ENCODE measurements at regions not wholly inside any gene's neighbourhood (a gene's known extent, or its start where the extent isn't known, plus 50 kb on each side); places are given as distances from the start of the nearest gene placed in this dataset.

DNA sequence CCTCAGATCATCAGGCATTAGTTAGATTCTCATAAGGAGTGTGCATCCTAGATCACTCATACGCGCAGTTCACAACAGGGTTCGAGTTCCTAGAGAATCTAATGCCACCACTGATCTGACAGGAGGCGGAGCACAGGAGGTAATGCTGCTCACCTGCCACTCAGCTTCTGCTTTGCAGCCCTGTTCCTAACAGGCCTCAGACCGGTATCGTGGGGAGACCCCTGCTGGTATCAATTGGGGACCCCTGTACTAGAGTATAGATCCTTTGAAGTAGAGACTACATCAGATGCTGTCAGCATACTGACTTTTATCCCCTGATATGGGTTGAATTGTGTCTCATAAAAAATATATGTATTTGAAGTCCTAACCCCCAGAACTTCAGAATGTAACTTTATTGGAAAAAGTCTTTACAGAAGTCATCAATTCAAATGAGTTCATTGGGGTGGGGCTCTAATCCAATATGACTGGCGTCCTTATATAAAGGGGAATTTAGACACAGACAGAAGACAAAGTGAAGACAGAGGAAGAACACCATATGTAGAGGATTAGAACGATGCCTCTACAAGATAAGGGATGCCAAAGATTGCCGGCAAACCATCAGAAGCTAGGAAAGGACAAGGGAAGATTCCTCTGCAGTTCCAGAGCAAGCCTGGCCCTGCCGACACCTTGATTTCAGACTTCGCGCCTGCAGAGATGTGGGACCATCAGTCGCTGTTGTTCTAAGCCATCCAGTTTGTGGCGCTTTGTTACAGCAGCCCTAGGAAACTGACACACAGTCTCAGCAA is 104.4 kb upstream of the BTBD3 start:
- TF ChIP-seq CTCF (IDR thresholded peaks at IDR 0.05; ENCODE audit: low read depth, low read length) (no peak), EZH2phosphoT487 (IDR thresholded peaks at IDR 0.05; ENCODE audit: low read depth) (no peak)

Data from OCI-LY3 (cell line).